NB4 (cell line): ENCODE measurements at regions not wholly inside any gene's neighbourhood (a gene's known extent, or its start where the extent isn't known, plus 50 kb on each side); places are given as distances from the start of the nearest gene placed in this dataset.

Experiments
- MYC ChIP-seq: IDR thresholded peaks from 2 replicates; pipeline ENCODE4 v1.6.1; 2011; ENCODE audit warnings: low read depth, low read length
- POLR2A ChIP-seq: IDR thresholded peaks from 2 replicates; pipeline ENCODE4 v1.6.1; 2011; ENCODE audit warnings: mild to moderate bottlenecking; ENCODE audit not compliant: insufficient read length; ENCODE audit errors: extremely low read depth
- TF ChIP-seq, protein P1 (sequence below): IDR thresholded peaks from one replicate; pipeline ENCODE4 v1.5.1; 2012; ENCODE audit warnings: low read depth, low read length
- TF ChIP-seq, protein P2 (sequence below): IDR thresholded peaks from 2 replicates; pipeline ENCODE4 v1.6.1; 2011; ENCODE audit warnings: low read depth, low read length

DNA sequence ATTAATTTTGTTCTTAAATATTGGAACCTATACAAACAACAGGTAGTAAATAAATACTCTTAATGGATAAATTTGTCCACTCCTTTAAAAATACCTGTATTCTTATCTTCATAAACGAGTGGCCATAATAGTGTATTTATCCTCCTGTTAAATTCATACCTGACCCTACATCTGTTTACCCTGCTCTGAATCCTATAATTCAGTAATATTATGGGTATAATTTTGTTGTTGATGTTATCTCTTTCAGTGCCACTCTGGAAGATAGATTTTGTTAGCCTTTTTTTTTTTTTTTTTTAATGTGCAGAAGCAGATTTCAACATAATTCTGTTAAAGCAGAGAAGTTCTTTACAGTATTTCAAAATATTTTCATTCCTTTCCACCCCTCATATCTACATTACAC, 1337.9 kb downstream of the PLA2G4A start:
- TF ChIP-seq, protein P1, sequence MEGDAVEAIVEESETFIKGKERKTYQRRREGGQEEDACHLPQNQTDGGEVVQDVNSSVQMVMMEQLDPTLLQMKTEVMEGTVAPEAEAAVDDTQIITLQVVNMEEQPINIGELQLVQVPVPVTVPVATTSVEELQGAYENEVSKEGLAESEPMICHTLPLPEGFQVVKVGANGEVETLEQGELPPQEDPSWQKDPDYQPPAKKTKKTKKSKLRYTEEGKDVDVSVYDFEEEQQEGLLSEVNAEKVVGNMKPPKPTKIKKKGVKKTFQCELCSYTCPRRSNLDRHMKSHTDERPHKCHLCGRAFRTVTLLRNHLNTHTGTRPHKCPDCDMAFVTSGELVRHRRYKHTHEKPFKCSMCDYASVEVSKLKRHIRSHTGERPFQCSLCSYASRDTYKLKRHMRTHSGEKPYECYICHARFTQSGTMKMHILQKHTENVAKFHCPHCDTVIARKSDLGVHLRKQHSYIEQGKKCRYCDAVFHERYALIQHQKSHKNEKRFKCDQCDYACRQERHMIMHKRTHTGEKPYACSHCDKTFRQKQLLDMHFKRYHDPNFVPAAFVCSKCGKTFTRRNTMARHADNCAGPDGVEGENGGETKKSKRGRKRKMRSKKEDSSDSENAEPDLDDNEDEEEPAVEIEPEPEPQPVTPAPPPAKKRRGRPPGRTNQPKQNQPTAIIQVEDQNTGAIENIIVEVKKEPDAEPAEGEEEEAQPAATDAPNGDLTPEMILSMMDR: no peak
- TF ChIP-seq POLR2A: no peak
- TF ChIP-seq, protein P2, sequence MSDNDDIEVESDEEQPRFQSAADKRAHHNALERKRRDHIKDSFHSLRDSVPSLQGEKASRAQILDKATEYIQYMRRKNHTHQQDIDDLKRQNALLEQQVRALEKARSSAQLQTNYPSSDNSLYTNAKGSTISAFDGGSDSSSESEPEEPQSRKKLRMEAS: no peak
- TF ChIP-seq MYC: no peak
